Naive thymus-derived CD4-positive, alpha-beta T cell (primary cell): ENCODE measurements at regions not wholly inside any gene's neighbourhood (a gene's known extent, or its start where the extent isn't known, plus 50 kb on each side); places are given as distances from the start of the nearest gene placed in this dataset.

Experiments used
- ATAC-seq: fragments of 150-1000 bp; cut with Tn5 transposase; 2 replicates; pipeline ENCODE4 v1.10.0; 2021; ENCODE audit warnings: mild to moderate bottlenecking, moderate library complexity
- CTCF ChIA-PET: fragments of 350-600 bp; sonication (Branson Sonifier 250); formaldehyde crosslinking; loops from one replicate; lab custom pipeline; 2021; ENCODE audit warnings: antibody characterized with exemption; lab: Charles Lee
- POLR2A ChIA-PET: fragments of 350-600 bp; sonication (Branson Sonifier 250); formaldehyde crosslinking; loops from one replicate; lab custom pipeline; 2021; ENCODE audit warnings: antibody characterized with exemption, inconsistent platforms; lab: Charles Lee
- DNase-seq, 9 donors: peaks; one replicate each; pipeline versions ENCODE4 v3.0.0 to v3.0.0-alpha.2; 2020 to 2022; ENCODE audit warnings: mixed read lengths in 1 of 9
- H3K27ac ChIP-seq: one replicate; pipeline ENCODE4 v1.7.0; 2013; ENCODE audit warnings: mild to moderate bottlenecking, low read depth, low read length, moderate library complexity
- H3K27me3 ChIP-seq, 2 donors: one replicate each; pipeline ENCODE4 v1.7.0; 2013; ENCODE audit warnings: low read length in 2 of 2, mild to moderate bottlenecking in 2 of 2, moderate library complexity in 2 of 2; ENCODE audit not compliant: control insufficient read depth in 2 of 2, insufficient read depth in 2 of 2
- H3K36me3 ChIP-seq, 3 experiments: 1 replicate in 2 of 3; 2 replicates in 1 of 3; pipeline ENCODE4 v1.7.0; 2013; ENCODE audit warnings: low read length in 3 of 3, mild to moderate bottlenecking in 3 of 3, moderate library complexity in 1 of 3; ENCODE audit not compliant: insufficient read depth in 3 of 3, control insufficient read depth in 2 of 3
- H3K4me1 ChIP-seq, 2 donors: one replicate each; pipeline ENCODE4 v1.7.0; 2013; ENCODE audit warnings: low read length in 2 of 2, mild to moderate bottlenecking in 2 of 2, moderate library complexity in 1 of 2; ENCODE audit not compliant: control insufficient read depth in 2 of 2, insufficient read depth in 2 of 2
- H3K4me3 ChIP-seq: 2 replicates; pipeline ENCODE4 v1.7.0; 2013; ENCODE audit warnings: mild to moderate bottlenecking, low read length
- H3K9me3 ChIP-seq, 3 experiments: 1 replicate in 2 of 3; 2 replicates in 1 of 3; pipeline ENCODE4 v1.7.0; 2013; ENCODE audit warnings: low read length in 3 of 3; ENCODE audit not compliant: control insufficient read depth in 2 of 3
- H3K27ac Mint-ChIP-seq, 9 donors: one replicate each; pipeline ENCODE4 v1.8.0; 2020 to 2022; ENCODE audit warnings: mixed read lengths in 9 of 9, mild to moderate bottlenecking in 8 of 9, moderate library complexity in 5 of 9, inconsistent platforms in 2 of 9
- H3K27me3 Mint-ChIP-seq, 5 donors: one replicate each; pipeline ENCODE4 v1.8.0; 2021 to 2022; ENCODE audit warnings: mixed read lengths in 5 of 5, mild to moderate bottlenecking in 1 of 5
- H3K36me3 Mint-ChIP-seq, 5 donors: one replicate each; pipeline ENCODE4 v1.8.0; 2020 to 2022; ENCODE audit warnings: mixed read lengths in 5 of 5, mild to moderate bottlenecking in 3 of 5, inconsistent platforms in 1 of 5
- H3K4me1 Mint-ChIP-seq, 7 donors: one replicate each; pipeline ENCODE4 v1.8.0; 2020 to 2022; ENCODE audit warnings: mixed read lengths in 7 of 7, mild to moderate bottlenecking in 3 of 7, inconsistent platforms in 1 of 7
- H3K4me3 Mint-ChIP-seq, 10 donors: one replicate each; pipeline ENCODE4 v1.8.0; 2020 to 2022; ENCODE audit warnings: mild to moderate bottlenecking in 10 of 10, mixed read lengths in 10 of 10, moderate library complexity in 6 of 10, inconsistent platforms in 2 of 10
- H3K9me3 Mint-ChIP-seq, 11 donors: one replicate each; pipeline ENCODE4 v1.8.0; 2020 to 2022; ENCODE audit warnings: mixed read lengths in 11 of 11, mild to moderate bottlenecking in 4 of 11, inconsistent platforms in 1 of 11, moderate library complexity in 1 of 11
- intact Hi-C, 2 donors: fragments of 100-400 bp; cut with micrococcal nuclease; formaldehyde crosslinking; loops; one replicate each; pipeline ENCODE4 v1.15.1; 2023

GRCh38 chr1:199746666-199747384, 280.7 kb upstream of the NR5A2 start:
- H3K4me3 Mint-ChIP-seq: no peak overlapping the region

GRCh38 chr1:199747984-199748383, 279.5 kb upstream of the NR5A2 start:
- no peak overlapping the region for H3K4me3 Mint-ChIP-seq
- no peaks in the 10 kb centered on the region for H3K4me1 Mint-ChIP-seq
- no peaks in the 10 kb centered on the region for H3K36me3 Mint-ChIP-seq
- no peak overlapping the region for H3K27ac ChIP-seq
- POLR2A ChIA-PET: no interaction called here
- CTCF ChIA-PET: no interaction called here
- intact Hi-C loops: no loop called here
- peaks cover 3 to 10% (median 7%) of the 10 kb centered on the region in 5 donors for H3K27me3 Mint-ChIP-seq
- no peak overlapping the region for H3K27ac Mint-ChIP-seq
- no peaks in the 10 kb centered on the region for H3K9me3 ChIP-seq
- H3K27me3 ChIP-seq: no peaks in the 10 kb centered on the region
- H3K4me1 ChIP-seq: no peaks in the 10 kb centered on the region
- DNase-seq: no peak
- no peak overlapping the region for H3K4me3 ChIP-seq
- no peaks in the 10 kb centered on the region for H3K36me3 ChIP-seq
- ATAC-seq: no peak
- no peaks in the 10 kb centered on the region for H3K9me3 Mint-ChIP-seq

More at GRCh38 chr1:199746666-199747384, 280.7 kb upstream of the NR5A2 start:
- ATAC-seq (no peak), DNase-seq (no peak)
- H3K27ac Mint-ChIP-seq: no peak overlapping the region
- no peaks in the 10 kb centered on the region for H3K9me3 ChIP-seq
- H3K27ac ChIP-seq: no peak overlapping the region
- H3K9me3 Mint-ChIP-seq: no peaks in the 10 kb centered on the region
- no peaks in the 10 kb centered on the region for H3K4me1 Mint-ChIP-seq
- no peaks in the 10 kb centered on the region for H3K4me1 ChIP-seq
- no peaks in the 10 kb centered on the region for H3K36me3 Mint-ChIP-seq
- intact Hi-C loops: no loop called here
- no peaks in the 10 kb centered on the region for H3K36me3 ChIP-seq
- ChIA-PET CTCF (no interaction called here), POLR2A (no interaction called here)
- H3K27me3 ChIP-seq: no peaks in the 10 kb centered on the region
- no peak overlapping the region for H3K4me3 ChIP-seq
- H3K27me3 Mint-ChIP-seq: peaks cover 0 to 9% (median 7%) of the 10 kb centered on the region in 5 donors

- Mint-ChIP-seq H3K4me1 (no peaks in the 10 kb centered on the region), H3K27me3 (peaks cover 7 to 18% (median 9%) of the 10 kb centered on the region in 5 donors), H3K36me3 (no peaks in the 10 kb centered on the region), H3K9me3 (no peaks in the 10 kb centered on the region), H3K4me3 (no peak overlapping the region), H3K27ac (no peak overlapping the region)
- CTCF ChIA-PET: interaction anchor here (0.6 kb wide), 1 partner anchor 8 kb away, joined by 4 read pairs; no protein-coding TSS in a partner anchor
- Histone ChIP-seq H3K4me1 (no peaks in the 10 kb centered on the region), H3K27ac (no peak overlapping the region), H3K36me3 (no peaks in the 10 kb centered on the region), H3K9me3 (no peaks in the 10 kb centered on the region), H3K27me3 (no peaks in the 10 kb centered on the region), H3K4me3 (no peak overlapping the region)
- ATAC-seq (no peak), DNase-seq (no peak)
- intact Hi-C loops: no loop called here
- POLR2A ChIA-PET: no interaction called here
These were observed 276.0 kb upstream of the NR5A2 start for GRCh38 chr1:199751506-199751905.

- ChIA-PET POLR2A (no interaction called here), CTCF (interaction anchor here (0.6 kb wide), 1 partner anchor 8 kb away, joined by 4 read pairs; no protein-coding TSS in a partner anchor)
- no peak overlapping the region for H3K4me3 Mint-ChIP-seq
- H3K9me3 Mint-ChIP-seq: no peaks in the 10 kb centered on the region
- H3K36me3 Mint-ChIP-seq: no peaks in the 10 kb centered on the region
- no peaks in the 10 kb centered on the region for H3K4me1 ChIP-seq
- DNase-seq: no peak
- no peak overlapping the region for H3K27ac Mint-ChIP-seq
- H3K27ac ChIP-seq: no peak overlapping the region
- H3K9me3 ChIP-seq: no peaks in the 10 kb centered on the region
- intact Hi-C loops: no loop called here
- H3K36me3 ChIP-seq: no peaks in the 10 kb centered on the region
- H3K4me3 ChIP-seq: no peak overlapping the region
- no peaks in the 10 kb centered on the region for H3K4me1 Mint-ChIP-seq
- peaks cover 10 to 18% (median 14%) of the 10 kb centered on the region in 5 donors for H3K27me3 Mint-ChIP-seq
- no peak for ATAC-seq
- no peaks in the 10 kb centered on the region for H3K27me3 ChIP-seq
These were observed 275.4 kb upstream of the NR5A2 start for GRCh38 chr1:199751962-199752687.

- Histone ChIP-seq H3K4me1 (no peaks in the 10 kb centered on the region), H3K27ac (no peak overlapping the region), H3K36me3 (no peaks in the 10 kb centered on the region), H3K4me3 (no peak overlapping the region), H3K27me3 (no peaks in the 10 kb centered on the region), H3K9me3 (no peaks in the 10 kb centered on the region)
- intact Hi-C loops: no loop called here
- no peaks in the 10 kb centered on the region for H3K4me1 Mint-ChIP-seq
- no peak overlapping the region for H3K4me3 Mint-ChIP-seq
- no peak for ATAC-seq
- POLR2A ChIA-PET: no interaction called here
- H3K27me3 Mint-ChIP-seq: peaks cover 10 to 18% (median 17%) of the 10 kb centered on the region in 5 donors
- no peak for DNase-seq
- CTCF ChIA-PET: no interaction called here
- no peaks in the 10 kb centered on the region for H3K36me3 Mint-ChIP-seq
- H3K27ac Mint-ChIP-seq: no peak overlapping the region
- H3K9me3 Mint-ChIP-seq: no peaks in the 10 kb centered on the region
These were observed 274.9 kb upstream of the NR5A2 start for GRCh38 chr1:199752688-199753027.

- Histone ChIP-seq H3K27me3 (no peaks in the 10 kb centered on the region), H3K36me3 (no peaks in the 10 kb centered on the region), H3K4me3 (no peak overlapping the region), H3K4me1 (no peaks in the 10 kb centered on the region), H3K9me3 (no peaks in the 10 kb centered on the region), H3K27ac (no peak overlapping the region)
- ATAC-seq: no peak
- CTCF ChIA-PET: no interaction called here
- intact Hi-C loops: no loop called here
- DNase-seq: no peak
- Mint-ChIP-seq H3K4me3 (no peak overlapping the region), H3K27ac (no peak overlapping the region), H3K27me3 (peaks cover 12 to 18% (median 17%) of the 10 kb centered on the region in 5 donors), H3K4me1 (no peaks in the 10 kb centered on the region), H3K9me3 (no peaks in the 10 kb centered on the region), H3K36me3 (no peaks in the 10 kb centered on the region)
- POLR2A ChIA-PET: no interaction called here
These were observed 274.0 kb upstream of the NR5A2 start for GRCh38 chr1:199753513-199753912.

- H3K4me3 Mint-ChIP-seq: no peak overlapping the region
- H3K27me3 Mint-ChIP-seq: peaks cover 12 to 25% (median 20%) of the 10 kb centered on the region in 5 donors
- H3K36me3 Mint-ChIP-seq: no peaks in the 10 kb centered on the region
- DNase-seq: no peak
- H3K4me3 ChIP-seq: no peak overlapping the region
- no peak overlapping the region for H3K27ac ChIP-seq
- intact Hi-C loops: no loop called here
- no peaks in the 10 kb centered on the region for H3K4me1 ChIP-seq
- no peak for ATAC-seq
- CTCF ChIA-PET: no interaction called here
- no peaks in the 10 kb centered on the region for H3K9me3 ChIP-seq
- no peak overlapping the region for H3K27ac Mint-ChIP-seq
- H3K9me3 Mint-ChIP-seq: no peaks in the 10 kb centered on the region
- H3K27me3 ChIP-seq: no peaks in the 10 kb centered on the region
- no peaks in the 10 kb centered on the region for H3K36me3 ChIP-seq
- POLR2A ChIA-PET: no interaction called here
- no peaks in the 10 kb centered on the region for H3K4me1 Mint-ChIP-seq
These were observed 271.4 kb upstream of the NR5A2 start for GRCh38 chr1:199756066-199756465.
